Upper lobe of right lung (tissue), 1 donor: ENCODE measurements at regions not wholly inside any gene's neighbourhood (a gene's known extent, or its start where the extent isn't known, plus 50 kb on each side); places are given as distances from the start of the nearest gene placed in this dataset.

Source experiments
- ATAC-seq: fragments of 200-7000 bp; cut with Tn5 transposase; one replicate; pipeline ENCODE4 v1.9.1; 2020; ENCODE audit warnings: mild to moderate bottlenecking, moderate library complexity
- DNase-seq: peaks from one replicate; pipeline ENCODE4 v3.0.0-alpha.2; 2020
- H3K27ac ChIP-seq: fragments of 200-600 bp; one replicate; pipeline ENCODE4 v1.8.0; 2022
- H3K27me3 ChIP-seq: fragments of 200-600 bp; one replicate; pipeline ENCODE4 v1.8.0; 2022; ENCODE audit warnings: mild to moderate bottlenecking
- H3K36me3 ChIP-seq: fragments of 200-600 bp; one replicate; pipeline ENCODE4 v1.8.0; 2022
- H3K4me1 ChIP-seq: fragments of 200-600 bp; one replicate; pipeline ENCODE4 v1.8.0; 2022
- H3K4me3 ChIP-seq: fragments of 200-600 bp; one replicate; pipeline ENCODE4 v1.8.0; 2022; ENCODE audit warnings: mild to moderate bottlenecking
- H3K9me3 ChIP-seq: fragments of 200-600 bp; one replicate; pipeline ENCODE4 v1.8.0; 2022
- intact Hi-C: fragments of 100-400 bp; cut with DNase I; formaldehyde crosslinking; loops from one replicate; pipeline ENCODE4 v1.11.0; 2022
- TF ChIP-seq, protein P1 (sequence below): fragments of 200-600 bp; IDR thresholded peaks from one replicate; pipeline ENCODE4 v1.8.0; 2022; ENCODE audit warnings: antibody characterized with exemption
- donor health status: DM: no; HTN: yes; CAD: no; lungs with severe emphysema.

DNA sequence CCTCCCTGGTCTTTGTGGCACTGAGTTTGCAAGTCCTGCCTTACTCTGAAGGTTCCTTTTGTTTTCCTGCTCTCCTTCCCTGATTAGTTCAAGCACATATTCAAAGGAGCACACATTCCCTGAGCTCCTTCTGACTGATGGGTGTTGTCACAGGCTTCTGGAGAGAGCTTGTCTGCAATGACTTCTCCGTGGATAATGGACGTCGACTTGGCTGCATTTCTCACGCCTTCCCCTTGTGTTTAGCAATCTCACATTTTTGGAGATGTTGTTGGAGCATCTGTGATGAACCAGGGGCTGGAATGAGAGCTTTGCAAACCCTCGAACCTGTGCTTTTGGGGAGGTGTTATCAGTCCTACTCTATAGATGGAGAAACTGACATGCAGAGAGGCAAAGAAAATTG, 375.4 kb upstream of the PROK2 start:
- intact Hi-C loops, result no loop called here
- Histone ChIP-seq H3K4me1 (no peaks in the 10 kb centered on the region), H3K4me3 (no peak overlapping the region), H3K27me3 (no peaks in the 10 kb centered on the region), H3K9me3 (no peaks in the 10 kb centered on the region), H3K36me3 (no peaks in the 10 kb centered on the region), H3K27ac (no peak overlapping the region)
- DNase-seq (no peak), ATAC-seq (no peak)
- TF ChIP-seq, protein P1, sequence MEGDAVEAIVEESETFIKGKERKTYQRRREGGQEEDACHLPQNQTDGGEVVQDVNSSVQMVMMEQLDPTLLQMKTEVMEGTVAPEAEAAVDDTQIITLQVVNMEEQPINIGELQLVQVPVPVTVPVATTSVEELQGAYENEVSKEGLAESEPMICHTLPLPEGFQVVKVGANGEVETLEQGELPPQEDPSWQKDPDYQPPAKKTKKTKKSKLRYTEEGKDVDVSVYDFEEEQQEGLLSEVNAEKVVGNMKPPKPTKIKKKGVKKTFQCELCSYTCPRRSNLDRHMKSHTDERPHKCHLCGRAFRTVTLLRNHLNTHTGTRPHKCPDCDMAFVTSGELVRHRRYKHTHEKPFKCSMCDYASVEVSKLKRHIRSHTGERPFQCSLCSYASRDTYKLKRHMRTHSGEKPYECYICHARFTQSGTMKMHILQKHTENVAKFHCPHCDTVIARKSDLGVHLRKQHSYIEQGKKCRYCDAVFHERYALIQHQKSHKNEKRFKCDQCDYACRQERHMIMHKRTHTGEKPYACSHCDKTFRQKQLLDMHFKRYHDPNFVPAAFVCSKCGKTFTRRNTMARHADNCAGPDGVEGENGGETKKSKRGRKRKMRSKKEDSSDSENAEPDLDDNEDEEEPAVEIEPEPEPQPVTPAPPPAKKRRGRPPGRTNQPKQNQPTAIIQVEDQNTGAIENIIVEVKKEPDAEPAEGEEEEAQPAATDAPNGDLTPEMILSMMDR, result no peak

DNA sequence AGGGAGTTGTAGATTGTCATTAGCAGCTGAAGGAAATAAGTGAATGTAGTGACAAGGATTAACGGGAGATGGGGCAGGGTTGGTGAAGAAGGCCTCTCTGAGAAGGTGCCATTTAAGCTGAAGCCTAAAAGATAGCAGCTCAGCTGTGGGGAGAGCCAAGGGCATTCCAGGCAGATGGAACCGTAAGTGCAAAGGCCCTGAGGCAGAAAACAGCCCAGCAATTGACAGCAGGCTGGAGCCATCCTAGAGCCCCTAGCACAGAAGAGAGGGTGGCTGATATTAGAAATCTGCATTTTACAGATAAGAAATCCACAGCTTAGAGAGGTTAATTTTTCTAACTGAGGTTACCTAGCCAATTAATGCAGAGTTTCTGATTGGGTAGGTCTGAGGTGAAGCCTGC, 374.5 kb upstream of the PROK2 start:
- TF ChIP-seq, protein P1, result no peak
- intact Hi-C loops, result no loop called here
- no peaks in the 10 kb centered on the region for H3K36me3 ChIP-seq
- no peaks in the 10 kb centered on the region for H3K27me3 ChIP-seq
- ATAC-seq (no peak), DNase-seq (no peak)
- no peak overlapping the region for H3K27ac ChIP-seq
- H3K4me3 ChIP-seq, result no peak overlapping the region
- H3K4me1 ChIP-seq, result no peaks in the 10 kb centered on the region
- H3K9me3 ChIP-seq, result no peaks in the 10 kb centered on the region

DNA sequence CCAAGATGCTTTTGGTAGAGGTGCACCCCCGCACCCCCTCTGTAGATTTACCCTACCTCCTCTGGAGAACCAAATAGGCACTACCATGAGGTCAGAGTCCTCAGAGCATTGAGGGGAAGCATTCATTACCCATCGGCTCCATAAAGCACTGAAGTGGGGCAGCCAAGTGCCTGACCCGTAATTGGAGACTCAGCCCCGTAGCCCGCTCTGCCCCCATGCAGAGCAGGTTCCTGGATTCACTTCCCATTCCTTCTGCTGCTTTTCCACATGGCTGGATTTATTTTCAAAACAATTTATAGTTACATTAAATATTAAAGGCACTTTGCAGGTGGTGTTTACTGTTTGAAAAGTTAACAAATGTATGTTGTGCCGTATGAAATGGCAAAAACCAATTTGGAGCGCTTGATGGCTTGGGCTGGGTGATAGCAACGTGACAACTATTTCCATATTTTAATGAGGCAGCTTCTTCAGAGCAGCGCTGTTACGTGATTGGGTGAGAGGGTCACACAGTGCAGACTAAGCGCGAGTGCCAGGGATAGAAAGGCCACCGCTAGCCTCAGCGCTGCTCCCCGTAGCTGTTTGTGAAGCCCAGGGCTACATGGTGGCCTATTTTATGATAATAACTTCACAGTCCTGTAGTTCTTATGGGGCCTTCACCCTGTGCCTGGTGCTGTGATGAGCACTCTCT, 373.8 kb upstream of the PROK2 start:
- Histone ChIP-seq H3K27ac (no peak overlapping the region), H3K4me3 (no peak overlapping the region), H3K36me3 (no peaks in the 10 kb centered on the region), H3K9me3 (no peaks in the 10 kb centered on the region), H3K4me1 (peaks cover under 1% of the 10 kb centered on the region), H3K27me3 (no peaks in the 10 kb centered on the region)
- TF ChIP-seq, protein P1, result no peak
- intact Hi-C loops, result no loop called here
- no peak for ATAC-seq
- DNase-seq, result no peak

DNA sequence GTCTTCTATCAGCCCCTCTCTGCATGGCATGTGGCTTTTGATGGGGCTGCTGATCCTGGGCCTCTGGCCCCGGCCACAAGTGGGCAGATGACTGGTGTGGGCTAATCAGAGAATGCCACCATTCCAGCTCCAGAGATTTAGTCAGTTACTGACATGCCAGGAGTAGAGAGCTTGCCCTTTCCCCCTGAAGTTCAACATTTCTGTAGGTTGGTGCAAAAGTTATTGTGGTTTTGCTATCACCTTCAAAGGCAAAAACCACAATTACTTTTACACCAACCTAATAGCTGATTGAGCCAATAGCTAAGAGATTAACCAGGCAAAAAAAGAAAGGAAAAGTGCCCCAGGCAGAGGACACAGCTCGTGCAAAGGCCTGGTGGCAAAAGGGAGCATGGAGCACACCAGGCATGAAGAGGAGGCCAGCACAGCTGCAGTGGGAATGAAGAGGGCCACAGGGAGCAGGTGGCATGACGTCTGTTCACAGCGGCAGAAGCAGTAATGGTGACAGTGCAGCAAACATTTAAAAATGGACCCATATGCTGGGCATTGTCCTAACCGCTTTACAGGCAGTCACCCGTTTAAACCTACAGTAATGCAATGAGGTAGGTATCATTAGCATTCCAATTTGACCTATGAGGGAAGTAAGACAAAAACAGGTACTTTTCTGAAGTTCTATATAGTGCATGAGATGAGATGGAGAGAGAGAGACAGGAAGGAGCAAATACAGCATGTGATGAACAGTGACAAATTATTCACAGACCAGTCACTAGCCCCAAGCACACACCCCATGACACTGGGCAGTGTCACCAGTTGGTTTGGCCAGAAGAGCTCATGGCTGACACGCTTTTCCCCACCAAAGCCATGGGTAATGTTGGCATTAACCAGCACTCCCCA, 373.0 kb upstream of the PROK2 start:
- H3K27me3 ChIP-seq, result no peaks in the 10 kb centered on the region
- no peaks in the 10 kb centered on the region for H3K9me3 ChIP-seq
- H3K36me3 ChIP-seq, result no peaks in the 10 kb centered on the region
- ATAC-seq (no peak), DNase-seq (no peak)
- H3K4me1 ChIP-seq, result peaks cover 9% of the 10 kb centered on the region
- H3K4me3 ChIP-seq, result no peak overlapping the region
- H3K27ac ChIP-seq, result no peak overlapping the region
- TF ChIP-seq, protein P1, result no peak
- intact Hi-C loops, result no loop called here

DNA sequence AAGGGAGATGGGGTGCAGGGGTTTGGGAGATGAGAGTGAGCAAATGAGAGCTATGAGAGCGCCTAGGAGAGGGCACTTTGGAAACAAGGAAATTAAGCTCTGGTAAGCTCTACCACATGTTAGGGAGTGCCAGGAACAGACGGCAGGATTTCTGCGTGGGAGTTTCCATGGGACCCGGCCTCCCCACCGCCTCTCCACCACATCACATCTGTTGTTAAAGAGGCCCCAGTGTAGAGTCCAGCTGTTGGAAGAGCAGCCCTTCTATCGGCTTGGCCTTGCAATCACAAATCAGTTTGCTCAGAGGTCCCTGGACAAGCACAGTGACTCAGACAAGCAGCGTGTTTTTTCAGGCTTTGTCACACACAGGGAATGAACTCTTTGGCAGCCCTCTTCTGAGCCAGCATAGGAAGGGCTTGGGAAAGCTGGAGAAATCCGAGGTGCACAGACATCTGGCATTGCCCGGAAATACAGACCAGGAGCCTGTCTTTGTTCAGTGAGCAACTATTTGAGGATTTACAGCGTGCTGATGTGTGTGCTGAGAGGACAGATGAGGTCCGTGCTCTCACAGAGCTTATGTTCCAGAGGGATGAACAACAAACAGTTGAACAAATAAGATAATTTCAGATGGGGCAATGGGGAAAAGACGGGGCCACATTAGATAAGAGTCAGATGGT, 370.6 kb upstream of the PROK2 start:
- no peak for DNase-seq

More for the DNA sequence above, 370.6 kb upstream of the PROK2 start:
- Histone ChIP-seq H3K9me3 (no peaks in the 10 kb centered on the region), H3K27ac (no peak overlapping the region), H3K4me3 (no peak overlapping the region), H3K27me3 (no peaks in the 10 kb centered on the region), H3K36me3 (no peaks in the 10 kb centered on the region), H3K4me1 (peaks cover 16% of the 10 kb centered on the region)
- intact Hi-C loops, result no loop called here
- peak; percentile 5 for ATAC-seq
- TF ChIP-seq, protein P1, result no peak
